ENCODE measurements at regions not wholly inside any gene's neighbourhood (a gene's known extent, or its start where the extent isn't known, plus 50 kb on each side); places are given as distances from the start of the nearest gene placed in this dataset.

- Histone ChIP-seq H3K4me3 (ENCODE audit: low read depth, low read length) (no peak overlapping the region), H3K27ac (ENCODE audit: extremely low read depth, low read depth, low read length) (no peak overlapping the region), H3K9me3 (ENCODE audit: control insufficient read depth, insufficient read depth, low read depth, low read length) (no peaks in the 10 kb centered on the region), H3K36me3 (ENCODE audit: control insufficient read depth in 2 of 2, insufficient read depth in 1 of 2, low read length in 2 of 2) (no peaks in the 10 kb centered on the region), H3K4me1 (ENCODE audit: control insufficient read depth, insufficient read depth, low read length) (no peaks in the 10 kb centered on the region)
- TF ChIP-seq ZNF670 (tag by site-specific recombination; IDR thresholded peaks at IDR 0.05; ENCODE audit: low read depth), result no peak
- no peak for TF ChIP-seq ZSCAN16 (tag by site-specific recombination; IDR thresholded peaks at IDR 0.05)
- TF ChIP-seq ZNF174 (tag by site-specific recombination; IDR thresholded peaks at IDR 0.05), result no peak
- TF ChIP-seq ZNF768 (tag by site-specific recombination; IDR thresholded peaks at IDR 0.05), result no peak
- no peak for TF ChIP-seq ZNF221 (tag by site-specific recombination; IDR thresholded peaks at IDR 0.05; ENCODE audit: borderline replicate concordance)
- no peak for TF ChIP-seq YY2 (tag by site-specific recombination; IDR thresholded peaks at IDR 0.05)
- TF ChIP-seq ZNF202 (tag by site-specific recombination; IDR thresholded peaks at IDR 0.05; ENCODE audit: borderline replicate concordance), result no peak
- no peak for TF ChIP-seq RBAK (tag by site-specific recombination; IDR thresholded peaks at IDR 0.05)
- TF ChIP-seq ZNF239 (tag by site-specific recombination; IDR thresholded peaks at IDR 0.05), result no peak
- no peak for TF ChIP-seq ZNF157 (tag by site-specific recombination; IDR thresholded peaks at IDR 0.05)
- TF ChIP-seq KLF8 (tag by site-specific recombination; IDR thresholded peaks at IDR 0.05), result no peak
- TF ChIP-seq ZSCAN23 (tag by site-specific recombination; IDR thresholded peaks at IDR 0.05), result no peak
- TF ChIP-seq ZFP3 (tag by site-specific recombination; IDR thresholded peaks at IDR 0.05; ENCODE audit: low read depth), result no peak
- no peak for TF ChIP-seq ZNF23 (tag by site-specific recombination; IDR thresholded peaks at IDR 0.05; ENCODE audit: borderline replicate concordance)
- TF ChIP-seq ZSCAN30 (tag by site-specific recombination; IDR thresholded peaks at IDR 0.05), result no peak
- TF ChIP-seq ZBTB20 (tag by site-specific recombination; IDR thresholded peaks at IDR 0.05), result no peak
- CTCF ChIA-PET, result interaction anchor here (0.7 to 2.0 kb wide), 3 partner anchors 16 to 568 kb away, joined by 3 to 6 read pairs (median 3); no protein-coding TSS in a partner anchor
- POLR2A ChIA-PET, result no interaction called here
Measured at GRCh38 chr2:176573612-176574483, 304.6 kb downstream of the MTX2 start.

GRCh38 chr2:176574484-176575236 lies 305.4 kb downstream of the MTX2 start:
- Histone ChIP-seq H3K27ac (ENCODE audit: extremely low read depth, low read depth, low read length) (no peak overlapping the region), H3K36me3 (ENCODE audit: control insufficient read depth in 2 of 2, insufficient read depth in 1 of 2, low read length in 2 of 2) (no peaks in the 10 kb centered on the region), H3K4me1 (ENCODE audit: control insufficient read depth, insufficient read depth, low read length) (no peaks in the 10 kb centered on the region), H3K9me3 (ENCODE audit: control insufficient read depth, insufficient read depth, low read depth, low read length) (no peaks in the 10 kb centered on the region), H3K4me3 (ENCODE audit: low read depth, low read length) (no peak overlapping the region)
- POLR2A ChIA-PET, result no interaction called here
- CTCF ChIA-PET, result interaction anchor here (0.6 to 0.9 kb wide), 2 partner anchors 20 to 25 kb away, joined by 3 to 4 read pairs; no protein-coding TSS in a partner anchor
- TF ChIP-seq ZNF23 (tag by site-specific recombination; IDR thresholded peaks at IDR 0.05; ENCODE audit: borderline replicate concordance), result no peak
- no peak for TF ChIP-seq ZBTB17 (tag by site-specific recombination; IDR thresholded peaks at IDR 0.05)
- no peak for TF ChIP-seq ZNF529 (tag by site-specific recombination; IDR thresholded peaks at IDR 0.05; ENCODE audit: insufficient replicate concordance)
- TF ChIP-seq ZIC2 (tag by site-specific recombination; IDR thresholded peaks at IDR 0.05), result no peak
- no peak for TF ChIP-seq KLF16 (tag by site-specific recombination; IDR thresholded peaks at IDR 0.05)
- TF ChIP-seq ZXDB (tag by site-specific recombination; IDR thresholded peaks at IDR 0.05), result no peak
- no peak for TF ChIP-seq OVOL3 (tag by site-specific recombination; IDR thresholded peaks at IDR 0.05)
- no peak for TF ChIP-seq ZNF645 (tag by site-specific recombination; IDR thresholded peaks at IDR 0.05)
- TF ChIP-seq ZNF10 (tag by site-specific recombination; IDR thresholded peaks at IDR 0.05), result no peak
- TF ChIP-seq EGR2 (tag by site-specific recombination; IDR thresholded peaks at IDR 0.05; ENCODE audit: low read depth), result no peak
- TF ChIP-seq ZNF280C (tag by site-specific recombination; IDR thresholded peaks at IDR 0.05), result no peak
